Heart left ventricle (tissue), 16 donors: ENCODE measurements at regions not wholly inside any gene's neighbourhood (a gene's known extent, or its start where the extent isn't known, plus 50 kb on each side); places are given as distances from the start of the nearest gene placed in this dataset.

Experiments
- ATAC-seq, 4 donors: fragments of 200-7000 bp; cut with Tn5 transposase; one replicate each; pipeline ENCODE4 v1.9.1; 2020 to 2022; ENCODE audit warnings: moderate library complexity in 4 of 4, mild to moderate bottlenecking in 3 of 4, moderate number of reproducible peaks in 1 of 4
- DNase-seq, 5 donors: peaks; one replicate each; pipeline ENCODE4 v3.0.0-alpha.2; 2020
- H3K27ac ChIP-seq, 12 donors: fragments of 200-600 bp; sonication (generic) in 4 of 12; one replicate each; pipeline versions ENCODE4 v1.5.0 to v1.8.0; 2016 to 2022; ENCODE audit warnings: mild to moderate bottlenecking in 2 of 12
- H3K27me3 ChIP-seq, 9 donors: fragments of 200-600 bp; sonication (generic) in 2 of 9; one replicate each; pipeline versions ENCODE4 v1.5.1 to v1.8.0; 2016 to 2022; ENCODE audit warnings: mild to moderate bottlenecking in 3 of 9
- H3K36me3 ChIP-seq, 9 donors: fragments of 200-600 bp; sonication (generic) in 2 of 9; one replicate each; pipeline versions ENCODE4 v1.5.0 to v1.8.0; 2018 to 2022; ENCODE audit warnings: mild to moderate bottlenecking in 2 of 9
- H3K4me1 ChIP-seq, 12 donors: fragments of 200-600 bp; sonication (generic) in 4 of 12; one replicate each; pipeline versions ENCODE4 v1.5.0 to v1.8.0; 2016 to 2022; ENCODE audit warnings: mild to moderate bottlenecking in 3 of 12
- H3K4me3 ChIP-seq, 12 donors: fragments of 200-600 bp; sonication (generic) in 4 of 12; one replicate each; pipeline versions ENCODE4 v1.5.0 to v1.8.0; 2017 to 2022; ENCODE audit warnings: mild to moderate bottlenecking in 9 of 12, moderate library complexity in 4 of 12
- H3K9me3 ChIP-seq, 12 donors: fragments of 200-600 bp; sonication (generic) in 4 of 12; one replicate each; pipeline versions ENCODE4 v1.5.0 to v1.8.0; 2016 to 2022; ENCODE audit warnings: mild to moderate bottlenecking in 1 of 12
- CTCF ChIP-seq, 12 donors: fragments of 200-600 bp; sonication (generic) in 4 of 12; IDR thresholded peaks; one replicate each; pipeline versions ENCODE4 v1.5.0 to v1.8.0; 2018 to 2022; ENCODE audit warnings: antibody characterized with exemption in 12 of 12, mild to moderate bottlenecking in 5 of 12
- POLR2A ChIP-seq, 2 donors: fragments of 450-650 bp; IDR thresholded peaks; one replicate each; pipeline ENCODE4 v1.6.1; 2017; ENCODE audit warnings: antibody characterized with exemption in 2 of 2, mild to moderate bottlenecking in 2 of 2, moderate library complexity in 2 of 2
- WGBS, 4 donors: extraction: QIAGEN DNeasy Blood & Tissue Kit in 2 of 4; methylation state at CpG; one replicate each; pipeline versions ENCODE4 v1.1.5 to v1.1.7; 2013 to 2018; 5-methylcytosine and 5-hydroxymethylcytosine counted together
- intact Hi-C, 10 donors: fragments of 100-400 bp; cut with DNase I; formaldehyde crosslinking; loops; one replicate each; pipeline versions ENCODE4 v1.11.1 to v1.14.2; 2022
- donor health status: ischemic (EF 13 %, LVEDD 7.1; RV severe dilation, severe dysfunction).
- donor health status: healthy with polysubstance abuse.
- donor health status: DM: no; HTN: yes; CAD: no.
- donor health status: DM: no; HTN: no; CAD: no.
- donor health status: ischemic (EF 25% LVEDD 6.9; RV normal size, moderate dysfunction).
- donor health status: ischemic (EF 25% LVEDD 5.7; RV mildly dilated, moderate dysfunction).
- donor health status: healthy.
- donor health status: DM: yes; HTN: yes; CAD: no.
- donor health status: ischemic (EF 35%, LVEDD 5.7; RV mildly dilated, moderate dysfunction).
- donor health status: nonischemic (EF 11% LVEDD 7.7; RV severe dilation, severe dysfunction).
- donor health status: DM: yes; HTN: yes; CAD: no.
- donor health status: PGD.
- donor health status: ischemic (EF 29% LVEDD 5.4; RV normal size, mild dysfunction).
- donor health status: nonischemic (EF 23%, LVEDD 6.1; RV moderate dilation, normal function).

- intact Hi-C loops = loop anchor here in 5 of 10 donors (2.0 to 10.0 kb wide), 5 partner anchors 76 to 110 kb away; partner anchors contain the start of genes HNRNPK (in 3 of the 5) and RMI1 (in 3 of the 5)
- DNase-seq = peak in 4 of 5 donors; percentile 56 to 70 (median 68)
- TF ChIP-seq CTCF (IDR thresholded peaks at IDR 0.05) (no peak), POLR2A (IDR thresholded peaks at IDR 0.05) (no peak)
Measured at GRCh38 chr9:84062538-84062937, 81.9 kb downstream of the RMI1 start.

GRCh38 chr9:84067821-84068220 is 87.2 kb downstream of the RMI1 start:
- Histone ChIP-seq H3K36me3 (no peaks in the 10 kb centered on the region), H3K27ac (no peak overlapping the region), H3K4me3 (no peak overlapping the region), H3K4me1 (peaks cover 0 to 4% (median 0%) of the 10 kb centered on the region in 12 donors), H3K27me3 (no peaks in the 10 kb centered on the region), H3K9me3 (no peaks in the 10 kb centered on the region)
- no peak for ATAC-seq
- intact Hi-C loops = loop anchor here in 1 of 10 donors (10.0 kb wide), 1 partner anchor 97 kb away; no protein-coding TSS in a partner anchor
- DNase-seq = no peak
- 96 to 98% (median 97%) methylated on average over 2 of the region's 2 CpGs for WGBS, 4 donors
- TF ChIP-seq CTCF (IDR thresholded peaks at IDR 0.05) = no peak
- no peak for TF ChIP-seq POLR2A (IDR thresholded peaks at IDR 0.05)

More at GRCh38 chr9:84062538-84062937, 81.9 kb downstream of the RMI1 start:
- ATAC-seq = peak; percentile 94 to 95 (median 94)
- 30 to 38% (median 32%) methylated on average over 1 of the region's 1 CpG for WGBS, 4 donors
- Histone ChIP-seq H3K9me3 (peaks cover 0 to 7% (median 0%) of the 10 kb centered on the region in 12 donors), H3K36me3 (no peaks in the 10 kb centered on the region), H3K27ac (peak overlapping the region in 9 of 12 donors; percentile 26 to 91 (median 60)), H3K4me3 (no peak overlapping the region), H3K4me1 (peaks cover 0 to 21% (median 2%) of the 10 kb centered on the region in 12 donors), H3K27me3 (no peaks in the 10 kb centered on the region)

- no peaks in the 10 kb centered on the region for H3K4me1 ChIP-seq
- no peaks in the 10 kb centered on the region for H3K9me3 ChIP-seq
- H3K36me3 ChIP-seq = no peaks in the 10 kb centered on the region
- TF ChIP-seq POLR2A (IDR thresholded peaks at IDR 0.05) (no peak), CTCF (IDR thresholded peaks at IDR 0.05) (no peak)
- no peak overlapping the region for H3K4me3 ChIP-seq
- H3K27ac ChIP-seq = no peak overlapping the region
- DNase-seq = no peak
- H3K27me3 ChIP-seq = no peaks in the 10 kb centered on the region
- WGBS, 4 donors = 70 to 78% (median 77%) methylated on average over 5 of the region's 5 CpGs
- ATAC-seq = no peak
- intact Hi-C loops = loop anchor here in 1 of 10 donors (10.0 kb wide), 1 partner anchor 96 kb away; no protein-coding TSS in a partner anchor
Measured at GRCh38 chr9:84068872-84069271, 88.3 kb downstream of the RMI1 start.

GRCh38 chr9:84070590-84070989 is 90.0 kb downstream of the RMI1 start:
- no peaks in the 10 kb centered on the region for H3K9me3 ChIP-seq
- intact Hi-C loops = no loop called here
- TF ChIP-seq POLR2A (IDR thresholded peaks at IDR 0.05) (no peak), CTCF (IDR thresholded peaks at IDR 0.05) (no peak)
- ATAC-seq = no peak
- no peaks in the 10 kb centered on the region for H3K27me3 ChIP-seq
- H3K36me3 ChIP-seq = no peaks in the 10 kb centered on the region
- no peaks in the 10 kb centered on the region for H3K4me1 ChIP-seq
- DNase-seq = no peak
- WGBS, 4 donors = 86 to 93% (median 89%) methylated on average over 8 of the region's 8 CpGs
- no peak overlapping the region for H3K27ac ChIP-seq
- no peak overlapping the region for H3K4me3 ChIP-seq
